GM13976 (cell line): ENCODE measurements at regions not wholly inside any gene's neighbourhood (a gene's known extent, or its start where the extent isn't known, plus 50 kb on each side); places are given as distances from the start of the nearest gene placed in this dataset.

Experiments used
- DNase-seq: peaks from one replicate; pipeline ENCODE4 v3.0.0; 2012; ENCODE audit warnings: low spot score
- CTCF ChIP-seq: IDR thresholded peaks from 2 replicates; pipeline ENCODE4 v1.5.1; 2012; ENCODE audit warnings: borderline replicate concordance, mild to moderate bottlenecking; ENCODE audit not compliant: insufficient read depth; ENCODE audit errors: extremely low read depth, missing control alignments, control extremely low read depth
- in situ Hi-C: fragments of 300-500 bp; cut with MboI; formaldehyde crosslinking; loops from one replicate; pipeline ENCODE4 v1.12.0; 2022; ENCODE audit warnings: low sequenced_read_pairs, mixed read lengths, inconsistent platforms; ENCODE audit not compliant: unreplicated experiment

- no peak for DNase-seq
- in situ Hi-C loops: loop anchor here (25.0 kb wide), 1 partner anchor 330 kb away; no protein-coding TSS in a partner anchor
Observed at GRCh38 chr7:112892263-112892662, 102.1 kb upstream of the TMEM168 start.

GRCh38 chr7:112891698-112892097, 101.5 kb upstream of the TMEM168 start:
- in situ Hi-C loops: loop anchor here (25.0 kb wide), 1 partner anchor 329 kb away; no protein-coding TSS in a partner anchor
- DNase-seq: no peak
- TF ChIP-seq CTCF: no peak

More at GRCh38 chr7:112892263-112892662, 102.1 kb upstream of the TMEM168 start:
- TF ChIP-seq CTCF: no peak

GRCh38 chr7:112889834-112890438, 99.7 kb upstream of the TMEM168 start:
- TF ChIP-seq CTCF: no peak
- in situ Hi-C loops: loop anchor here (25.0 kb wide), 1 partner anchor 328 kb away; no protein-coding TSS in a partner anchor
- DNase-seq: no peak

- no peak for TF ChIP-seq CTCF
- in situ Hi-C loops: loop anchor here (25.0 kb wide), 1 partner anchor 327 kb away; no protein-coding TSS in a partner anchor
- no peak for DNase-seq
Observed at GRCh38 chr7:112889268-112889667, 99.1 kb upstream of the TMEM168 start.

- DNase-seq: no peak
- in situ Hi-C loops: loop anchor here (25.0 kb wide), 1 partner anchor 326 kb away; no protein-coding TSS in a partner anchor
- no peak for TF ChIP-seq CTCF
Observed at GRCh38 chr7:112888781-112889180, 98.6 kb upstream of the TMEM168 start.

GRCh38 chr7:112887976-112888375, 97.8 kb upstream of the TMEM168 start:
- in situ Hi-C loops: loop anchor here (25.0 kb wide), 1 partner anchor 326 kb away; no protein-coding TSS in a partner anchor
- DNase-seq: no peak
- no peak for TF ChIP-seq CTCF

GRCh38 chr7:112887337-112887736, 97.1 kb upstream of the TMEM168 start:
- no peak for TF ChIP-seq CTCF
- in situ Hi-C loops: loop anchor here (25.0 kb wide), 1 partner anchor 325 kb away; no protein-coding TSS in a partner anchor
- DNase-seq: no peak
